A549 (cell line): ENCODE measurements at regions not wholly inside any gene's neighbourhood (a gene's known extent, or its start where the extent isn't known, plus 50 kb on each side); places are given as distances from the start of the nearest gene placed in this dataset.
"Not testable (repeated sequence)": the region's sequence is repeated elsewhere in the genome, so short reads cannot be mapped to it uniquely, and the experiment has no call there.

Source experiments
- ATAC-seq, 2 experiments: fragments of 200-7000 bp in 1 of 2; fragments of >200 bp in 1 of 2; cut with Nextera tagmentation in 1 of 2; cut with Tn5 transposase in 1 of 2; 3 replicates each; pipeline versions ENCODE4 v1.8.0 to v1.9.1; 2018 to 2020; ENCODE audit warnings: mild to moderate bottlenecking in 1 of 2, moderate library complexity in 1 of 2
- CTCF ChIA-PET: fragments of 300-600 bp; sonication (Branson Sonifier 250); formaldehyde crosslinking; extraction: SDS; loops from one replicate; lab custom pipeline; 2021; ENCODE audit warnings: antibody characterized with exemption, inconsistent platforms; lab: Yijun Ruan, JAX
- POLR2A ChIA-PET: fragments of 350-600 bp; formaldehyde crosslinking; extraction: SDS; loops from one replicate; lab custom pipeline; 2021; ENCODE audit warnings: antibody characterized with exemption, inconsistent platforms; lab: Yijun Ruan, JAX
- DNase-seq, 2 experiments: peaks; one replicate each; pipeline versions ENCODE4 v3.0.0 to v3.0.0-alpha.2; 2011 to 2016; ENCODE audit warnings: low read depth in 1 of 2, low spot score in 1 of 2
- FAIRE-seq: peaks from 2 replicates; lab custom pipeline; 2011; peaks lifted over from hg19 to GRCh38; lab: Jason Lieb, UNC
- H3K27ac ChIP-seq, 2 experiments: fragments of >200 bp; sonication (Bioruptor Twin); formaldehyde crosslinking; 3 replicates each; pipeline ENCODE4 v1.5.1; 2016 to 2017
- H3K4me1 ChIP-seq: fragments of >200 bp; sonication (Bioruptor Twin); formaldehyde crosslinking; 3 replicates; pipeline ENCODE4 v1.6.1; 2016
- H3K4me2 ChIP-seq: fragments of >200 bp; sonication (Bioruptor Twin); formaldehyde crosslinking; 3 replicates; pipeline ENCODE4 v1.6.1; 2016
- H3K4me3 ChIP-seq: fragments of >200 bp; sonication (Bioruptor Twin); formaldehyde crosslinking; 3 replicates; pipeline ENCODE4 v1.5.1; 2016
- H3K9me3 ChIP-seq: fragments of >200 bp; sonication (Bioruptor Twin); formaldehyde crosslinking; 3 replicates; pipeline ENCODE4 v1.6.1; 2016
- CBX8 ChIP-seq: fragments of 200-600 bp; sonication (generic); IDR thresholded peaks from 2 replicates; pipeline ENCODE4 v1.6.1; 2016
- EHF ChIP-seq: fragments of 250-450 bp; sonication (Bioruptor Pico); IDR thresholded peaks from 2 replicates; pipeline ENCODE4 v1.5.0; 2020; ENCODE audit warnings: mild to moderate bottlenecking
- EHMT2 ChIP-seq: fragments of 200-600 bp; sonication (generic); IDR thresholded peaks from 2 replicates; pipeline ENCODE4 v1.6.1; 2016; ENCODE audit warnings: antibody characterized with exemption, low read depth, mild to moderate bottlenecking, moderate library complexity
- FOXS1 ChIP-seq: fragments of 250-450 bp; sonication (Bioruptor Pico); IDR thresholded peaks from 2 replicates; pipeline ENCODE4 v1.5.0; 2020; ENCODE audit warnings: mild to moderate bottlenecking, moderate library complexity
- GATA3 ChIP-seq: IDR thresholded peaks from 2 replicates; pipeline ENCODE4 v1.6.1; 2012; ENCODE audit warnings: borderline replicate concordance
- HEYL ChIP-seq: fragments of 250-450 bp; sonication (Bioruptor Pico); IDR thresholded peaks from 2 replicates; pipeline ENCODE4 v1.8.0; 2021; ENCODE audit warnings: mild to moderate bottlenecking, moderate library complexity
- HOXB13 ChIP-seq: fragments of 250-450 bp; sonication (Bioruptor Pico); IDR thresholded peaks from 2 replicates; pipeline ENCODE4 v1.5.0; 2020; ENCODE audit warnings: low read depth, mild to moderate bottlenecking, moderate library complexity
- KDM1A ChIP-seq: fragments of 200-600 bp; sonication (generic); IDR thresholded peaks from 2 replicates; pipeline ENCODE4 v1.6.1; 2016; ENCODE audit warnings: low read depth, mild to moderate bottlenecking
- MYC ChIP-seq: IDR thresholded peaks from 2 replicates; pipeline ENCODE4 v1.6.1; 2012; ENCODE audit warnings: mild to moderate bottlenecking, inconsistent platforms, low read length, improper control_type of control experiment, borderline replicate concordance
- POLR2AphosphoS2 ChIP-seq: conservative IDR thresholded peaks from 2 replicates; pipeline ENCODE4 v1.6.1; 2012; ENCODE audit warnings: low read length, improper control_type of control experiment, inconsistent platforms
- SMC3 ChIP-seq: fragments of >200 bp; sonication (Bioruptor Twin); formaldehyde crosslinking; IDR thresholded peaks from 3 replicates; pipeline ENCODE4 v1.6.1; 2018; ENCODE audit warnings: inconsistent platforms
- WGBS: methylation state at CpG from one replicate; pipeline ENCODE4 v1.1.6; 2017; ENCODE audit errors: missing lambda C conversion rate; 5-methylcytosine and 5-hydroxymethylcytosine counted together
- TF ChIP-seq, protein P1 (sequence below): fragments of 150-350 bp; IDR thresholded peaks from 2 replicates; pipeline ENCODE4 v1.6.1; 2014; ENCODE audit warnings: low read depth, mild to moderate bottlenecking, low read length
- TF ChIP-seq, protein P2 (sequence below): IDR thresholded peaks from 2 replicates; pipeline ENCODE4 v1.6.1; 2012
- TF ChIP-seq, protein P3 (sequence below): IDR thresholded peaks from 2 replicates; pipeline ENCODE4 v1.6.1; 2012; ENCODE audit warnings: low read depth, borderline replicate concordance
- TF ChIP-seq, protein P4 (sequence below): fragments of >200 bp; sonication (Bioruptor Twin); formaldehyde crosslinking; IDR thresholded peaks from 2 replicates; pipeline ENCODE4 v1.6.1; 2016

DNA sequence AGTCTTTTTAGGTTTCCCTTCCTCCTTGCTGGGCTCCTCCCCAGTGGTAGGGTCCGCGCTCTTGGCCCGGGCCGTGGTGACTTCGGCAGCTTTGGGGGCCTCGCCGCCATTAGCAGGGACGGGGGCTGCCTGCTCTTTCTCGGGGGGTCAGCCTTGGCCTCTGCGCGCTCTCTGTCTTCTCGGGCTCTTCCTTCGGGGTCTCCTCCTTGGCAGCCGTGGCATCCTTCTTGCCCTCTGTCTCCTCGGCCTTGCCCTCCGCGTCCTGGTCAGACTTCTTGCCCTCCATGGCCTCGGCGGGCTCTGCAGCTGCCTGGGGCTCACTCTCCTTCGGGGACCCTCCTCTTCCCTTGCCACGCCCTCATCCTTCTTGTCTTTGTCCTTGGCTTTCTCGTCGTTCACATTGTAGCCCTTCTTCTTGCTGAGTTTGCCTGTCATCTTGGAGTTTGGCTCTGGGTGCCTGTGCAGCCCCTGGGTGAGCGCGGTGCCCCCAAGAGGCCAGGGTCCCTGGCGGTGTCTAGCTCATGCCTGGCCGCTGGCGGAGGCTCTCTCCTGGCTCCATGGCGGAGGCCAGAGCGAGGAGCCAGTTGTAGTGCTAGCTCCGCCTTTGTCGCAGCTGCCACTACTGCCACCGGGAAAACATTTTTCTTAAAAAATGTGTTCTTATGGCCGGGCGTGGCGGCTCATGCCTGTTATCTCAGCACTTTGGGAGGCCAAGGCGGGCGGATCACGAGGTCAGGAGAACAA lies 283.0 kb upstream of the SGCG start:
- no peak overlapping the region for H3K27ac ChIP-seq
- ChIA-PET POLR2A (no interaction called here), CTCF (no interaction called here)
- TF ChIP-seq CBX8 (no peak), FOXS1 (no peak), EHF (no peak), KDM1A (no peak), MYC (no peak), SMC3 (no peak), HOXB13 (CRISPR knock-in tag) (no peak), HEYL (CRISPR knock-in tag) (no peak)
- TF ChIP-seq, protein P1, sequence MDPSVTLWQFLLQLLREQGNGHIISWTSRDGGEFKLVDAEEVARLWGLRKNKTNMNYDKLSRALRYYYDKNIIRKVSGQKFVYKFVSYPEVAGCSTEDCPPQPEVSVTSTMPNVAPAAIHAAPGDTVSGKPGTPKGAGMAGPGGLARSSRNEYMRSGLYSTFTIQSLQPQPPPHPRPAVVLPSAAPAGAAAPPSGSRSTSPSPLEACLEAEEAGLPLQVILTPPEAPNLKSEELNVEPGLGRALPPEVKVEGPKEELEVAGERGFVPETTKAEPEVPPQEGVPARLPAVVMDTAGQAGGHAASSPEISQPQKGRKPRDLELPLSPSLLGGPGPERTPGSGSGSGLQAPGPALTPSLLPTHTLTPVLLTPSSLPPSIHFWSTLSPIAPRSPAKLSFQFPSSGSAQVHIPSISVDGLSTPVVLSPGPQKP, result no peak
- TF ChIP-seq, protein P2, sequence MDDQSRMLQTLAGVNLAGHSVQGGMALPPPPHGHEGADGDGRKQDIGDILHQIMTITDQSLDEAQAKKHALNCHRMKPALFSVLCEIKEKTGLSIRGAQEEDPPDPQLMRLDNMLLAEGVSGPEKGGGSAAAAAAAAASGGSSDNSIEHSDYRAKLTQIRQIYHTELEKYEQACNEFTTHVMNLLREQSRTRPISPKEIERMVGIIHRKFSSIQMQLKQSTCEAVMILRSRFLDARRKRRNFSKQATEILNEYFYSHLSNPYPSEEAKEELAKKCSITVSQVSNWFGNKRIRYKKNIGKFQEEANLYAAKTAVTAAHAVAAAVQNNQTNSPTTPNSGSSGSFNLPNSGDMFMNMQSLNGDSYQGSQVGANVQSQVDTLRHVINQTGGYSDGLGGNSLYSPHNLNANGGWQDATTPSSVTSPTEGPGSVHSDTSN, result no peak
- ATAC-seq (no peak), FAIRE-seq (no peak), DNase-seq (no peak)
- H3K4me2 ChIP-seq, result no peak overlapping the region
- H3K9me3 ChIP-seq, result no peaks in the 10 kb centered on the region
- 67% methylated on average over 33 of the region's 39 CpGs for WGBS
- H3K4me3 ChIP-seq, result no peak overlapping the region
- no peaks in the 10 kb centered on the region for H3K4me1 ChIP-seq

DNA sequence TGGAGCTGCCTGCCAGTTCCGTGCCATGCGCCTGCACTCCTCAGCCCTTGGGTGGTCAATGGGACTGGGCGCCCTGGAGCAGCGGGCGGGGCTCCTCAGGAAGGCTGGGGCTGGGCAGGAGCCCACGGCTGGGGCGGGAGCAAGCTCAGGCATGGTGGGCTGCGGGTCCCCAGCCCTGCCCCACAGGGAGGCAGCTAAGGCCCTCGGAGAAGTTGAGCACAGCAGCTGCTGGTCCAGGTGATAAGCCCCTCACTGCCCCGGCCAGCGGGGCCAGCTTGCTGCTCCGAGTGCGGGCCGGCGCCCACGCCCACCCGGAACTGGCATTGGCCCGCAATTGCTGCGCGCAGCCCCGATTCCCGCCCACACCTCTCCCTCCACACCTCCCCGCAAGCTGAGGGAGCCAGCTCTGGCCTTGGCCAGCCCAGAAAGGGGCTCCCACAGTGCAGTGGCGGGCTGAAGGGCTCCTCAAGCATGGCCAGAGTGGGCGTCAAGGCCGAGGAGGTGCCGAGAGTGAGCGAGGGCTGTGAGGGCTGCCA lies 280.3 kb upstream of the SGCG start:
- DNase-seq, ATAC-seq, H3K9me3 ChIP-seq, CTCF ChIA-PET, POLR2A ChIA-PET, H3K27ac ChIP-seq, H3K4me1 ChIP-seq, H3K4me2 ChIP-seq, H3K4me3 ChIP-seq, FAIRE-seq: not testable (repeated sequence)
- WGBS, result 87% methylated on average over 3 of the region's 28 CpGs

DNA sequence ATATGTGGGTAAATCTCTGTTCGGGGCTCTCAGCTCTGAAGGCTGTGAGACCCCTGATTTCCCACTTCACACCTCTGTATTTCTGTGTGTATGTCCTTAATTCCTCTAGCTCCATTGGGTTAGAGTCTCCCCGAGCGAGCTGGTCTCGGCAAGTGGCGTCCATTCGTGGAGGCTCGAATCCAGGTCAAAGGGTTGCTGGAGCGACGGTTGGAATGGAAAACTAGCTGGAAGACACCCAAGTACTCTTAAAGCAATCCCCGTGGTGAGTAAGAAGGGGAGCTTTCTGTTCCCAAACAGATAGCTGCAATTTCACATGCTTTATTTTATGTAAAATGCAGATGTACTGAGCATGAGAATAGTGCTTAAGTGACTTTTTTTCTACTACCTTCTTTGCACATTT lies 277.5 kb upstream of the SGCG start:
- no peak for DNase-seq
- H3K9me3 ChIP-seq, result no peaks in the 10 kb centered on the region
- FAIRE-seq, result no peak
- H3K27ac ChIP-seq, result no peak overlapping the region
- 66% methylated on average over 10 of the region's 10 CpGs for WGBS
- H3K4me2 ChIP-seq, result no peak overlapping the region
- no peaks in the 10 kb centered on the region for H3K4me1 ChIP-seq
- no peak overlapping the region for H3K4me3 ChIP-seq
- ChIA-PET CTCF (no interaction called here), POLR2A (no interaction called here)
- TF ChIP-seq, protein P3, sequence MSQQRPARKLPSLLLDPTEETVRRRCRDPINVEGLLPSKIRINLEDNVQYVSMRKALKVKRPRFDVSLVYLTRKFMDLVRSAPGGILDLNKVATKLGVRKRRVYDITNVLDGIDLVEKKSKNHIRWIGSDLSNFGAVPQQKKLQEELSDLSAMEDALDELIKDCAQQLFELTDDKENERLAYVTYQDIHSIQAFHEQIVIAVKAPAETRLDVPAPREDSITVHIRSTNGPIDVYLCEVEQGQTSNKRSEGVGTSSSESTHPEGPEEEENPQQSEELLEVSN, result no peak
- no peak for TF ChIP-seq POLR2AphosphoS2
- ATAC-seq, result no peak

DNA sequence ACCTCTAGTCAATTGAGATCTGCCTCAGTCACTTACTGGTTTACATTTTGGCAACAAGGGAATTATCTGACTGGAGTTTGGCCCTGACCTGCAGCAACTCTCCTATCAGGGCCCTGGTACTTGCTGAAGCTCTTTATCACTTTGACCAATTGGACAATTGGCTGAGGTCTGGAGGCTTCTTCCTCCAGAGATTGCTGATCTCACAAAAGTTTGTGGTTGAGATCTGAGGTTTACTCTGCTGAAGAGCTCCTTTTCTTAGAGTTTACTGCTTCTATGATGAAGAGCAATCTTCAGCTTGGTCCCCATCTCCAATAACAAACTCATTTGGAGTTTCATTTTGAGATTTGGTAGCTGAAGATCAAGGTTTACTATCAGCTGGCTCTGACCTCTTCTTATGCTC lies 276.9 kb upstream of the SGCG start:
- no peak overlapping the region for H3K27ac ChIP-seq
- no peaks in the 10 kb centered on the region for H3K4me1 ChIP-seq
- H3K4me2 ChIP-seq, result no peak overlapping the region
- H3K9me3 ChIP-seq, result no peaks in the 10 kb centered on the region
- FAIRE-seq (no peak), DNase-seq (no peak), ATAC-seq (no peak)
- ChIA-PET POLR2A (no interaction called here), CTCF (no interaction called here)
- TF ChIP-seq EHF (no peak), EHMT2 (no peak), HOXB13 (CRISPR knock-in tag) (no peak), GATA3 (no peak)
- TF ChIP-seq, protein P4, sequence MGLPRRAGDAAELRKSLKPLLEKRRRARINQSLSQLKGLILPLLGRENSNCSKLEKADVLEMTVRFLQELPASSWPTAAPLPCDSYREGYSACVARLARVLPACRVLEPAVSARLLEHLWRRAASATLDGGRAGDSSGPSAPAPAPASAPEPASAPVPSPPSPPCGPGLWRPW, result no peak
- TF ChIP-seq, protein P2, result no peak
- H3K4me3 ChIP-seq, result no peak overlapping the region
